ENCODE measurements at regions not wholly inside any gene's neighbourhood (a gene's known extent, or its start where the extent isn't known, plus 50 kb on each side); places are given as distances from the start of the nearest gene placed in this dataset.

DNA sequence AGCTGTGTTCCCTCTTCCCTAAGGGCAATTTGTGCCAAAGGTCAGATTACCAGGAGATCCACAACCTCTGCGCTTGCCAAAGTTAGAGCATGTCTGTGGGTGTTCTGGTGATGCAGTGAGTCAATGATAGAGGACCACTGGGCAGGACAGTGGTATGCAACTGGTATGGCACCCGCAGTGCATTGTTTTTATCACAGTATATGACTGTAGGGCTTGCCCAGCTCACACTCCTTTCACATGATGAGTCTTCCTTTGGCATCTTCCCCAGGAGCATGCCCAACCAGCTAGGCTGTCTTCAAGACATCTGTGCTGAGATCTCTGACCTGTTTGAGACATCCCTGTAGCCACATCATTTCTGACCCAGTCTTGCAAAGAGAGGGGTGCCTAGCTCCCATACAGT, 1650.0 kb upstream of the CDH6 start:
- TF ChIP-seq, protein P1, sequence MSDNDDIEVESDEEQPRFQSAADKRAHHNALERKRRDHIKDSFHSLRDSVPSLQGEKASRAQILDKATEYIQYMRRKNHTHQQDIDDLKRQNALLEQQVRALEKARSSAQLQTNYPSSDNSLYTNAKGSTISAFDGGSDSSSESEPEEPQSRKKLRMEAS (IDR thresholded peaks at IDR 0.05; ENCODE audit: insufficient read depth, insufficient read length), result no peak
- TF ChIP-seq EZH2 (IDR thresholded peaks at IDR 0.05; ENCODE audit: borderline replicate concordance, low read depth, low read length, severe bottlenecking) (no peak), POLR2A (IDR thresholded peaks at IDR 0.05; ENCODE audit: low read depth, low read length) (no peak), JUN (IDR thresholded peaks at IDR 0.05; ENCODE audit: borderline replicate concordance, insufficient read depth, insufficient read length, low read depth) (no peak), FOS (IDR thresholded peaks at IDR 0.05; ENCODE audit: borderline replicate concordance, insufficient read depth, low read length) (no peak)
- TF ChIP-seq, protein P2, sequence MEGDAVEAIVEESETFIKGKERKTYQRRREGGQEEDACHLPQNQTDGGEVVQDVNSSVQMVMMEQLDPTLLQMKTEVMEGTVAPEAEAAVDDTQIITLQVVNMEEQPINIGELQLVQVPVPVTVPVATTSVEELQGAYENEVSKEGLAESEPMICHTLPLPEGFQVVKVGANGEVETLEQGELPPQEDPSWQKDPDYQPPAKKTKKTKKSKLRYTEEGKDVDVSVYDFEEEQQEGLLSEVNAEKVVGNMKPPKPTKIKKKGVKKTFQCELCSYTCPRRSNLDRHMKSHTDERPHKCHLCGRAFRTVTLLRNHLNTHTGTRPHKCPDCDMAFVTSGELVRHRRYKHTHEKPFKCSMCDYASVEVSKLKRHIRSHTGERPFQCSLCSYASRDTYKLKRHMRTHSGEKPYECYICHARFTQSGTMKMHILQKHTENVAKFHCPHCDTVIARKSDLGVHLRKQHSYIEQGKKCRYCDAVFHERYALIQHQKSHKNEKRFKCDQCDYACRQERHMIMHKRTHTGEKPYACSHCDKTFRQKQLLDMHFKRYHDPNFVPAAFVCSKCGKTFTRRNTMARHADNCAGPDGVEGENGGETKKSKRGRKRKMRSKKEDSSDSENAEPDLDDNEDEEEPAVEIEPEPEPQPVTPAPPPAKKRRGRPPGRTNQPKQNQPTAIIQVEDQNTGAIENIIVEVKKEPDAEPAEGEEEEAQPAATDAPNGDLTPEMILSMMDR (IDR thresholded peaks at IDR 0.05; ENCODE audit: extremely low read depth in 1 of 2, insufficient read depth in 1 of 2, low read depth in 1 of 2, low read length in 2 of 2), result no peak

Data from endothelial cell of umbilical vein (primary cell).